T-cell (primary cell): ENCODE measurements at regions not wholly inside any gene's neighbourhood (a gene's known extent, or its start where the extent isn't known, plus 50 kb on each side); places are given as distances from the start of the nearest gene placed in this dataset.

ENCODE experiments used
- ATAC-seq, 4 experiments: fragments of 200-7000 bp in 3 of 4; fragments of 150-1000 bp in 1 of 4; cut with Tn5 transposase; replicated peaks in 1 of 4; 1 replicate in 3 of 4; 2 replicates in 1 of 4; pipeline ENCODE4 v1.10.0; 2021; ENCODE audit warnings: moderate library complexity in 3 of 4, mild to moderate bottlenecking in 2 of 4, moderate number of reproducible peaks in 1 of 4
- CTCF ChIA-PET, 2 donors: fragments of 300-600 bp; sonication (Branson Sonifier 250); formaldehyde crosslinking; loops; one replicate each; lab custom pipeline; 2022; ENCODE audit warnings: antibody characterized with exemption in 2 of 2; lab: Charles Lee
- POLR2A ChIA-PET, 2 donors: fragments of 300-600 bp; sonication (Branson Sonifier 250); formaldehyde crosslinking; loops; one replicate each; lab custom pipeline; 2022; ENCODE audit warnings: antibody characterized with exemption in 2 of 2; lab: Charles Lee
- DNase-seq, 35 experiments: peaks; one replicate each; pipeline versions ENCODE4 v3.0.0 to v3.0.0-alpha.2; 2013 to 2023
- H3K27ac ChIP-seq: one replicate; pipeline ENCODE4 v1.5.1; 2013; ENCODE audit warnings: low read length
- H3K27me3 ChIP-seq, 2 experiments: replicated peaks in 1 of 2; 1 replicate in 1 of 2; 2 replicates in 1 of 2; pipeline versions ENCODE4 v1.6.1 to v1.7.0; 2013; ENCODE audit warnings: low read length in 1 of 2, mixed read lengths in 1 of 2; ENCODE audit not compliant: control insufficient read depth in 2 of 2, insufficient read depth in 2 of 2; ENCODE audit errors: extremely low read depth in 1 of 2
- H3K36me3 ChIP-seq, 2 donors: 1 replicate in 1 of 2; 2 replicates in 1 of 2; pipeline versions ENCODE4 v1.6.1 to v1.7.0; 2013; ENCODE audit warnings: low read length in 1 of 2; ENCODE audit not compliant: control insufficient read depth in 2 of 2, insufficient read depth in 1 of 2; ENCODE audit errors: extremely low read depth in 1 of 2
- H3K4me1 ChIP-seq, 2 experiments: 1 replicate in 1 of 2; 2 replicates in 1 of 2; pipeline versions ENCODE4 v1.6.1 to v1.7.0; 2013; ENCODE audit warnings: low read length in 2 of 2, mixed read lengths in 1 of 2; ENCODE audit not compliant: insufficient read depth in 2 of 2, control insufficient read depth in 1 of 2; ENCODE audit errors: extremely low read depth in 1 of 2
- H3K4me3 ChIP-seq, 2 donors: 1 replicate in 1 of 2; 2 replicates in 1 of 2; pipeline versions ENCODE4 v1.5.1 to v1.7.0; 2013; ENCODE audit warnings: mild to moderate bottlenecking in 2 of 2, low read length in 1 of 2, moderate library complexity in 1 of 2; ENCODE audit not compliant: control insufficient read depth in 1 of 2; ENCODE audit errors: extremely low read depth in 1 of 2
- H3K9me3 ChIP-seq: 2 replicates; pipeline ENCODE4 v1.7.0; 2013
- H3K27ac Mint-ChIP-seq, 2 donors: one replicate each; pipeline ENCODE4 v1.8.0; 2020 to 2021; ENCODE audit warnings: mild to moderate bottlenecking in 2 of 2, mixed read lengths in 2 of 2
- H3K27me3 Mint-ChIP-seq, 2 donors: one replicate each; pipeline ENCODE4 v1.8.0; 2021 to 2022; ENCODE audit warnings: mixed read lengths in 2 of 2
- H3K36me3 Mint-ChIP-seq: one replicate; pipeline ENCODE4 v1.8.0; 2021; ENCODE audit warnings: mixed read lengths
- H3K4me1 Mint-ChIP-seq, 3 donors: one replicate each; pipeline ENCODE4 v1.8.0; 2020 to 2022; ENCODE audit warnings: mixed read lengths in 3 of 3, mild to moderate bottlenecking in 1 of 3
- H3K4me3 Mint-ChIP-seq, 3 donors: one replicate each; pipeline ENCODE4 v1.8.0; 2020 to 2022; ENCODE audit warnings: mild to moderate bottlenecking in 3 of 3, mixed read lengths in 3 of 3, moderate library complexity in 3 of 3
- H3K9me3 Mint-ChIP-seq, 3 donors: one replicate each; pipeline ENCODE4 v1.8.0; 2020 to 2022; ENCODE audit warnings: mixed read lengths in 3 of 3
- WGBS: methylation state at CpG from one replicate; pipeline ENCODE4 v1.1.5; 2013; ENCODE audit warnings: missing lambda C conversion rate; ENCODE audit not compliant: insufficient coverage; 5-methylcytosine and 5-hydroxymethylcytosine counted together

- no peaks in the 10 kb centered on the region for H3K9me3 Mint-ChIP-seq
- no peaks in the 10 kb centered on the region for H3K9me3 ChIP-seq
- H3K27ac Mint-ChIP-seq = no peak overlapping the region
- CTCF ChIA-PET = no interaction called here
- H3K27me3 Mint-ChIP-seq = peaks cover 7 to 15% of the 10 kb centered on the region in 2 donors
- no peak for ATAC-seq
- no peaks in the 10 kb centered on the region for H3K36me3 ChIP-seq
- H3K4me1 Mint-ChIP-seq = peaks cover 10 to 26% (median 18%) of the 10 kb centered on the region in 3 donors
- no peak overlapping the region for H3K4me3 Mint-ChIP-seq
- peaks cover 0 to 25% of the 10 kb centered on the region in 2 experiments for H3K4me1 ChIP-seq
- no peaks in the 10 kb centered on the region for H3K27me3 ChIP-seq
- no peak overlapping the region for H3K27ac ChIP-seq
- DNase-seq = no peak
- no peaks in the 10 kb centered on the region for H3K36me3 Mint-ChIP-seq
- whole genome bisulfite sequencing = 92% methylated on average over 3 of the region's 7 CpGs
- no peak overlapping the region for H3K4me3 ChIP-seq
- POLR2A ChIA-PET = no interaction called here
Measured at GRCh38 chr6:4606016-4606415, 170.2 kb upstream of the CDYL start.

- Histone ChIP-seq H3K27me3 (peaks cover 0 to 5% of the 10 kb centered on the region in 2 experiments), H3K27ac (no peak overlapping the region), H3K4me3 (no peak overlapping the region), H3K36me3 (no peaks in the 10 kb centered on the region), H3K4me1 (peaks cover 0 to 15% of the 10 kb centered on the region in 2 experiments), H3K9me3 (no peaks in the 10 kb centered on the region)
- CTCF ChIA-PET = no interaction called here
- H3K4me1 Mint-ChIP-seq = peaks cover 0 to 12% (median 8%) of the 10 kb centered on the region in 3 donors
- H3K36me3 Mint-ChIP-seq = no peaks in the 10 kb centered on the region
- WGBS = 67% methylated on average over 1 of the region's 1 CpG
- no peak for ATAC-seq
- H3K27ac Mint-ChIP-seq = no peak overlapping the region
- DNase-seq = no peak
- H3K9me3 Mint-ChIP-seq = no peaks in the 10 kb centered on the region
- no peak overlapping the region for H3K4me3 Mint-ChIP-seq
- peaks cover 9 to 21% of the 10 kb centered on the region in 2 donors for H3K27me3 Mint-ChIP-seq
- POLR2A ChIA-PET = interaction anchor here in 1 of 2 donors (0.7 kb wide), 1 partner anchor 110 kb away, joined by 3 read pairs; no protein-coding TSS in a partner anchor
Measured at GRCh38 chr6:4603856-4604369, 172.3 kb upstream of the CDYL start.

GRCh38 chr6:4603291-4603690 lies 172.9 kb upstream of the CDYL start:
- H3K36me3 Mint-ChIP-seq = no peaks in the 10 kb centered on the region
- no peaks in the 10 kb centered on the region for H3K9me3 Mint-ChIP-seq
- peaks cover 0 to 8% of the 10 kb centered on the region in 2 experiments for H3K4me1 ChIP-seq
- ChIA-PET POLR2A (interaction anchor here in 1 of 2 donors (0.7 kb wide), 1 partner anchor 109 kb away, joined by 3 read pairs; no protein-coding TSS in a partner anchor), CTCF (no interaction called here)
- peaks cover 0 to 5% of the 10 kb centered on the region in 2 experiments for H3K27me3 ChIP-seq
- DNase-seq = no peak
- 94% methylated on average over 4 of the region's 7 CpGs for WGBS
- H3K27ac ChIP-seq = no peak overlapping the region
- no peak overlapping the region for H3K4me3 Mint-ChIP-seq
- H3K27me3 Mint-ChIP-seq = peaks cover 9 to 21% of the 10 kb centered on the region in 2 donors
- H3K9me3 ChIP-seq = no peaks in the 10 kb centered on the region
- peaks cover 0 to 12% (median 8%) of the 10 kb centered on the region in 3 donors for H3K4me1 Mint-ChIP-seq
- no peak overlapping the region for H3K4me3 ChIP-seq
- no peak for ATAC-seq
- no peak overlapping the region for H3K27ac Mint-ChIP-seq
- H3K36me3 ChIP-seq = no peaks in the 10 kb centered on the region

GRCh38 chr6:4599924-4600323 lies 176.3 kb upstream of the CDYL start:
- Histone ChIP-seq H3K4me1 (no peaks in the 10 kb centered on the region), H3K36me3 (no peaks in the 10 kb centered on the region), H3K27ac (no peak overlapping the region), H3K9me3 (no peaks in the 10 kb centered on the region), H3K27me3 (peaks cover 0 to 5% of the 10 kb centered on the region in 2 experiments), H3K4me3 (no peak overlapping the region)
- no peaks in the 10 kb centered on the region for H3K9me3 Mint-ChIP-seq
- WGBS = 83% methylated on average over 1 of the region's 2 CpGs
- no peak overlapping the region for H3K4me3 Mint-ChIP-seq
- ChIA-PET POLR2A (no interaction called here), CTCF (no interaction called here)
- H3K27me3 Mint-ChIP-seq = peaks cover 9 to 12% of the 10 kb centered on the region in 2 donors
- no peaks in the 10 kb centered on the region for H3K4me1 Mint-ChIP-seq
- ATAC-seq (no peak), DNase-seq (no peak)
- H3K36me3 Mint-ChIP-seq = no peaks in the 10 kb centered on the region
- H3K27ac Mint-ChIP-seq = no peak overlapping the region

- WGBS = 100% methylated on average over 2 of the region's 4 CpGs
- DNase-seq (no peak), ATAC-seq (no peak)
- ChIA-PET CTCF (no interaction called here), POLR2A (no interaction called here)
- H3K4me1 Mint-ChIP-seq = no peaks in the 10 kb centered on the region
- no peak overlapping the region for H3K4me3 ChIP-seq
- H3K4me1 ChIP-seq = no peaks in the 10 kb centered on the region
- no peak overlapping the region for H3K27ac ChIP-seq
- no peak overlapping the region for H3K4me3 Mint-ChIP-seq
- H3K36me3 Mint-ChIP-seq = no peaks in the 10 kb centered on the region
- H3K9me3 Mint-ChIP-seq = no peaks in the 10 kb centered on the region
- H3K27me3 ChIP-seq = peaks cover 0 to 5% of the 10 kb centered on the region in 2 experiments
- peaks cover 5 to 11% of the 10 kb centered on the region in 2 donors for H3K27me3 Mint-ChIP-seq
- H3K9me3 ChIP-seq = no peaks in the 10 kb centered on the region
- no peaks in the 10 kb centered on the region for H3K36me3 ChIP-seq
- H3K27ac Mint-ChIP-seq = no peak overlapping the region
Measured at GRCh38 chr6:4598384-4598995, 177.7 kb upstream of the CDYL start.

DNA sequence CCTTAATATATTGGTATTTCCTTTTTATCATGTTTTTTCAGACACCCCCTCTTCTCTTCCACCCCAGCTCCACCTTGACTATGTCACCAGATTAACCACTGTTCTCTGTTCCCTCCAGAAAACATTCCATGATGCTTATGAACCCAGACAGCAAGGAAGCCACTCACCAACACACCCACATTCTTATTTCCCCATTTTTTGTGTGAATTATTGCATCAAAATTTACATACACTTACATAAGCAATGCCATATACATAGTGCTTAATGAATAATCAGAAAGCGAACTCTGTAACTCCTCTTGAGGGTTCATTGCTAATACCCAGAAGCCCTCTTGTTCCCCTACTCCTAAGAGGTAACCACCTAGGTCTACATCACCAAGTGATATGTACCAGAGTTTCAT lies 182.3 kb upstream of the CDYL start:
- H3K4me3 ChIP-seq = no peak overlapping the region
- ChIA-PET POLR2A (no interaction called here), CTCF (no interaction called here)
- H3K4me1 ChIP-seq = no peaks in the 10 kb centered on the region
- no peaks in the 10 kb centered on the region for H3K36me3 ChIP-seq
- H3K9me3 ChIP-seq = no peaks in the 10 kb centered on the region
- no peak for ATAC-seq
- Mint-ChIP-seq H3K4me3 (no peak overlapping the region), H3K27me3 (peaks cover 2 to 10% of the 10 kb centered on the region in 2 donors), H3K9me3 (no peaks in the 10 kb centered on the region), H3K36me3 (no peaks in the 10 kb centered on the region), H3K4me1 (no peaks in the 10 kb centered on the region), H3K27ac (no peak overlapping the region)
- peaks cover 0 to 4% of the 10 kb centered on the region in 2 experiments for H3K27me3 ChIP-seq
- DNase-seq = no peak
- no CpG with 5 or more reads among the region's 1 CpG for WGBS
- H3K27ac ChIP-seq = no peak overlapping the region
